Right lung (tissue), 2 donors: ENCODE measurements at regions not wholly inside any gene's neighbourhood (a gene's known extent, or its start where the extent isn't known, plus 50 kb on each side); places are given as distances from the start of the nearest gene placed in this dataset.

Source experiments
- DNase-seq, 2 donors: peaks; one replicate each; pipeline ENCODE4 v3.0.0-alpha.2; 2013

DNA sequence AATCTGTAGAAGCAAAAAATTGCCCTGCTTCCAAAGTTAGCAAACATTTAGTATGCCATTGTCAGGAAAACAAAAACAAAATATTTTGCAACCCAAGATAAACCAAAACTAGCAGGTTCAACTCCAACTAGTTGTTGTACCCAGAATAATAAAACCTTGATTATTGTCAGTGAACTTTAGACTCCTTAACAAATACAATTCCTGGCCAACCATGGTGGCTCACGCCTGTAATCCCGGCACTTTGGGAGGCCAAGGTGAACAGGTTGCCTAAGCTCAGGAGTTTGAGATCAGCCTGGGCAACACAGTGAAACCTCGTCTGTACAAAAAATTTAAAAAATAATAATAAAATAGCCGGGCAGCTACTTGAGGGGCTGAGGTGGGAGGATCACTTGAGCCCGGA, 53.6 kb upstream of the EPCAM start:
- no peak for DNase-seq

DNA sequence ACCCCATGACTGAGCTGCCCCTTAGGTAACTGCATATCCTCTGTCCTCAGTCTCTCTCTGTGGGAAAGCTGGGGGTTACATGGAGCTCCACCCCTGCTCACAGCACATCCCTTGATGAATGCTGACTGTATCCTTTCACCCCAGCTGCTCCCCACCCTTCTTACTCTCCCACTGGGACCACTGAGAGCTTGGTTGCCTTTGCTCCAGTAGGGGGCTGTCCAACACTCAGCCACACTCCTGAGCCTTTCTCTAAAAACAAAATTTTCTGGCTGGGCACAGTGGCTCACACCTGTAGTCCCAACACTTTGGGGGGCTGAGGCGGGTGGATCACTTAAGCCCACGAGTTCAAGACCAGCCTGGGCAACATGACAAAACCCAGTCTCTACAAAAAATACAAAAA, 55.4 kb upstream of the EPCAM start:
- DNase-seq, result no peak

DNA sequence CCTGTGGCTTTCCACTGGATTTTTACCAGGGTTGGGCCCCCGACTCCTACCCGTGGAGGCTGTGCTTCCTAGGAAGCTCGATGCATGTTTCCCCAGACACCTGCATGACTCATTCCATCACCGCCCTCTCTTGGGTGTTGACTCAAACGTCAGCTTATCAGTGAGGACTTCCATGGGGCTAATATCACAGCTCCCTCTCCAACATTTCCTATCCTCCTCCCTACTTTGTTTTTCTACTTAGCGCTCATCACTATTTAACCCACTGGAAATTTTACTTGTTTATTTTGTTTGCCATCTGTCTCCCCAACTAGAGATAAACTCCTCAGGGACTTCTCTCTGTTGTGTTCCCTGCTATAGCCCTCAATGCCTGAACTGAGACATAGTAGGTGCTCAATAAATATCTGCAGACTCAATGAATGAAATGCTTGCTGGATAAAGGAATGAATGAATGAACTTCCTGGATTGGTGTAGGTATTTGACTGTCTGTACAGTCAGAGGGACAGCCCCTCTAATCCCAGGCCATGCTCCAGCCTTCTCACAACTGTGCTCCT, 55.9 kb upstream of the EPCAM start:
- no peak for DNase-seq

DNA sequence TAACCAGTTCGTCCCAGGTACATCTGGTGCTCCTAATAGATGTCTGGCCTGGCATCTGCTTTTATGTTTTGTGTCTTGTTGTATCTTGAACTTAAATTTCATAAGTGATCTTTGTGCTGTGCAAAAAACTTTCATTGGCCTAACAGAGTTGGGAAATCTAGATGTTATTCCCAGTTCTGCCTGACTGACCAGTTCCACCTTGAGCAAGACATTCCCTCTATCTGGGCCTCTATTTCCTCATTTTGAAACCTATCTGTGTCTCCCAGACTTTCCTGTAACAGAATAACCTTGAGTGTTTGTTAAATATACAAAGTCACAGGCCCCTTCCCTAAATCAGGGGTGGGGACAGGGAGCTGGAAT, 56.6 kb upstream of the EPCAM start:
- no peak for DNase-seq

DNA sequence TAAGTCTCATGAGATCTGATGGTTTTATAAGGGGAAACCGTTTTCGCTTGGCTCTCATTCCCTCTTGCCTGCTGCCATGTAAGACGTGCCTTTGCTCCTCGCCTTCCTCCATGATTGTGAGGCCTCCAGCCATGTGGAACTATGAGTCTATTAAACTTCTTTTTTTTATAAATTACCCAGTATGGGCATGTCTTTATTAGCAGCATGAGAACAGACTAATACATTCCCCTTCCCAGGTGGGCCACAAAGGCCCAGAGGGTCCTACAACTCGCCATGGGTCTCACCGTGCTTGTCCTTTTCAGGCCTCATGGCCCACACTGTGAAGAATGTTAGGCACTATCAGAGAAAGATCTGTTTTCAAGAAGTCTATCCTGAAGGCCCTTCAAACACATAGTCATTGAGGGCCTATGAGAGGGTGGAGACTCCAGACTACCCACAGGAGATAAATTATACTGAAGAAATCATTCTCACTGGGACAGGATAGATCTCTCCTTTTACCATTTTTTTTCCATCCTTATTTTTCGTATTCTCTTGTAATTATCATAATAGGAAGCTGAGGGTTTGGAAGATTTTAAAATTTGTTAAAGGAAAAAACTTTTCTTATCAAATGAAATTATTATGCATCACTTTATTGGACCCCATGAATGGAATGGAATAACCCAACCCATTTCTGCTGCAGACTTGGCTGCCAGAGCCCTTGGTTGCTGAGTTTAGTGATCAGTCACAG, 57.2 kb upstream of the EPCAM start:
- no peak for DNase-seq

DNA sequence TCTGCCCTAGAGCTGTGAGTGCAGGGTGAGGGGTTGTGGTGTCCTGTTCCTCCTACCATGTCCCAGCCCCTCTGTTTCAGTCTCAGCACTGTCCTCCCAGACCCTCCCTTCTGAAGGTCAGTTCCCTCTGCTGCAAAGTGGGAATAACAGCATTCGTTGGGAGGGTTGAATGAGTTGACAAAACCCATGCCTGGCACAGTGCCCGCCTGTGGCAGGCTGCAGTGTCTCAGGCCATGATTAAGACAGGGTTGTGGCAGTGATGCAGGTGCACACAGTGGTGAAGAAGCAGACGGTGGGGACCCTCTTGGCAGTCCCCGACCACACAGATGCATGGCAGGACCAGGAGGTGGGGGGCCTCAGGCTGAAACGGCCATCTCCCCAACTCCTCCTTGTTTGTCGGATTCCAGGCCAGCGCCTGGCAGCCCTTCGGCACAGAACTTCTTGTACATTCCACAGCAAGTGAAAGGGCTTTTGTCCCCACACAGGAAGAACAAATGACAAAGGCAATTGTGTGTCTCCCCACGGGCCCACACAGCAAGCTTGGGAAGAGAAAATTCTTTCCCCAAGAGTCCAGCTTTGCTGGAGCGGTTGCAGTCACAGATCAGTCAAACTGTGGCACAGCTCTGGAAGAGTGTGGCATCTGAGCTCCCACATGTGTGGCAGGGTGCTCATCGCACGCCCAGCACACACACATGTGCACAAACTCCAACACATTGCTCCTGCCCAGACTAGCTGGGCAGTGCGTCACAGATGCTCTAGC, 58.1 kb upstream of the EPCAM start:
- peak; percentile 19 to 24 for DNase-seq

DNA sequence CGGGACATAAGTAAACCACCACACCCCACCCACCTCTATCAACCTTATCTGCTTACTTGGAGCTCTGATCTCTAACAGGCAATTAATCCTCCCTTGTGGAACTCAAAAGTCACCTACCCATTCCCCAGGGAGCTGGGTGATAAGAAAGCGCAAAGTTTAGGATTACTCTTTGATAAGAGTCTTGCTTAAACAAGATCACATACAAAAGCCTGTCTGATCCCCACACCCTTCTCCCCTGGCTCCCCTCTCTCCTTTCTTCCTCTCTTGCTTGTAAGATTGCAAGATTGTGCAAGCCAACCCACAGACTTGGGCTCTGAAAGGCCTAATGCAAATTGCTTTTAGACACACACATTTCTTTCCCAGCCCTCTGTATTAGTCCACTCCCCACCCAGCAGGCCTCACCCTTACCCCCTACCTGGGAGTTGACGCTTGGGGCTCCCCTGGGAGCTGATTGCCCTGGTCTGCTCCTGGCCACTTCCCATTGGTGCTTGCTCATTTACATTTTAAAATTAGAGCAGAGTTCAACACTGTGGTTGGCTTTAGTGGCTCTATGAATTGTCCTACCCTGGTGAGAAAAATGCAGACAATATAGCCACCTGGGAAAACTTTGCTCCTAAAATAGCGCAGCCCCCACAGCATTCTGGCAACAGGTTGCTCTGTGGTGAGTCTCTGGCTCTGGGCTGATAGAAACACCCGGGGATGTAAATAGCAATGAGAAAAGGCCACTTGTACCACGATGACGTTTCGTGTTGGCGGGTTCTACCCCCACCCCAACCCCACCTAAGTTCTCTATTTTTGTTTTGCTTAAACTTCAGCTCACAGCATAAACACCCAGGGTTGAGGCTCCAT, 58.9 kb upstream of the EPCAM start:
- DNase-seq, result peak; percentile 11 to 17

DNA sequence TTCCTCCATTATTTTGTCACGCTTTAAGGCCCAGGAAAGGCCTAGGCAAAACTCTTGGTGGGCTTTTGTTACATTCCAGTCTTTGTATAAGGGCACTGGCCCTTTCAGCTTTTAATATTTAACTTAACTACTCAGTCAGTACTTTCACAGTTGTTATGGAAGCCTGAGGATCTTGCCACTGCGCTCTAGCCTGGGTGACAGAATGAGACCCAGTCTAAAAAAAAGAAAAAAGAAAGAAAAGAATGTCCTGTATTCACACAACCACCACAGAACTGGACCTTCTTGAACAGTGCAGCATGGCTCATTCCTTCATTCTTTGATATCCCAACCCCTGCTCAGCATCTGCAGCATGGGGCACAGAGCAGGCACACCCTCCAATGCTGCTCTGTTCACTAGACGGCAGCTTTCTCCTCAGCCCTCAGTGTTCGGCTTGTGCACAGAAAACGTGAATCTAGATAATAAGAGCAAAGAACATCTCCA, 59.6 kb upstream of the EPCAM start:
- peak in 1 of 2 donors; percentile 9 for DNase-seq

DNA sequence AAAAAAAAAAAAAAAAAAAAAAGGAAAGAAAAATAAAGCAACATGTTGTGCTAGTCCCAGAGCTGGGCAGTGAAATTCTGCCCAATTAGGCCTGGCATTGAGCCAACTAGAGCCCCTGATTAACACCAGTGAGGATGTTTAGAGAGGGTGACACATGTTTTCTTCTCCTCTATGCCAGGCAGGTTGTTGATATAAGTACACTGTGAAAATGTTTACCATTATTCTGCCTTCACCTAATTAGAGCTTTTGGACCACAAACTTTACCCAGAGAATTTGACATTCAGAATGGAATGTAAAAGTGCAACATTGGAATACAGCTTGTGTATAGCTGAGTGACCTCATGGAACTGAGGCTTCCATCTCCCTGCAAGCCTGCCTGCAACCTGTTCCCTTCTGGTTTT, 62.0 kb upstream of the EPCAM start:
- peak; percentile 12 to 16 for DNase-seq

DNA sequence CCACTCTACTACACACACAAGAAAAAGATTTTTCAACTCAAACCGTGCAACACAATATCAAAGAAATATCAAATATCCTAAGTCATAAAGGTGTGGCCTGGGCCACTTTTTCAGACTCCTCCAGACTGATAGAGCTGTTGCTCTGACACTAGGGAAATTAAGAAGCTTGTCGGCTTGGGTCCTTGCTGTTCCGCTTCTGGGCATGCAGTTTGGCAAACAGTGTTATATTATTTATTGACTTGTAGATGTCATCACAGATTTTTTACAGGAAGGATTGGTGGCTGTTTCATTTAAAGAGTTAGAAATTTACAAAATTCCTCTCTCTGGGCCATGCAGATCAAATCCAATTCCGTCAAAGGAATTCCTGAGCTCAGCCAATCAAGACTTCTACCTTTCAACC, 64.5 kb upstream of the EPCAM start:
- DNase-seq, result no peak

DNA sequence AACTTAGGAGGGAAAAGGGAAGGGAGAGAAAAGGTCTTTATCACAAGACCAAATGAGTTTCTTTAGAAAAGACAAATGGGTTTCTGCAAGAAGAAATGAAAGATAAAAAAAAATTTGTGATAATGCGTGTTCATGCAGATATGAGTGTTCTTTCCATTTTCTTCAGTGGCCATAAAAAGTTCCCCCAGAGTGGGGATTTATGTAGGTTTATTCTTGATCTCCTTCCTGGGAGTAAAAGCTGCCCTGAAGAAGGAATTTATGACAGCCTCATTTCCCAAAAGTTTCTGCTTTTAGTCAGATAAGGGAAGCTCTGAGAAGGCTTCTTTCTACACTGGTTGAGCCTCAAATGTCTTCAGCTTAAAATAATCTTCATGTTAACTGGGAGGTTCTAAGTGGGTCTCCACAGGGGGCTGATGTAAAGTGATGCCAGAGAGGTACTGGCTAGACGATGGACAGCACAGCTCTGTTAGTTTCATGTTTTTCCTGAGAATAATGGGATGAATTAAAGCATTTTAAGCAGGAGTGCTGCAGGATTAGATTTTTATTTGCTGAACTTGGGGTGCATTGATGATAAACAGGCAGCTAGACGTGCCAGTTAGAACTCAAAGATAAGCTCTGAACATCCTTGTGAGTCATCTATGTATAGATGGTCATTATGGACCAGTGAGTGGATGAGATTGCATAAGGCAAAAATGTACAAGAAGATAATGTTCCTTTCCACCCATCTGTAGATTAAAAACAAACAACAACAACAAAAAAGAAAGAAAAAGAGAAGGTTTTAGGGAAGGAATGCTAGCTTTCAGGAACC, 65.6 kb upstream of the EPCAM start:
- no peak for DNase-seq

DNA sequence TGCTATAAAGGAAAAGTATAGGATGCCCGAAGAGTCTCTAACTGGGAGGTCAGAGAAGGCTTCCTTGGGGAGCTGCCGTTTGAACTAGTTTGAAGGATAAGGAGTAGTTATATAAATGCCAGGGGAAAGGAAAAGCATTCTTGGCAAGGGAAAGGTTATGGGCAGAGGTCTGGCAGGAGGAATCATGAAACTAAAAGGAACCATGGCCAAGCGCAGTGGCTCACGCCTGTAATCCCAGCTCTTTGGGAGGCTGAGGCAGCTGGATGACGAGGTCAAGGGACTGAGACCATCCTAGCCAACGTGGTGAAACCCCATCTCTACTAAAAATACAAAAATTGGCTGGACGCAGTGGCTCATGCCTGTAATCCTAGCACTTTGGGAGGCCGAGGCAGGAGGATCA, 66.8 kb upstream of the EPCAM start:
- no peak for DNase-seq

DNA sequence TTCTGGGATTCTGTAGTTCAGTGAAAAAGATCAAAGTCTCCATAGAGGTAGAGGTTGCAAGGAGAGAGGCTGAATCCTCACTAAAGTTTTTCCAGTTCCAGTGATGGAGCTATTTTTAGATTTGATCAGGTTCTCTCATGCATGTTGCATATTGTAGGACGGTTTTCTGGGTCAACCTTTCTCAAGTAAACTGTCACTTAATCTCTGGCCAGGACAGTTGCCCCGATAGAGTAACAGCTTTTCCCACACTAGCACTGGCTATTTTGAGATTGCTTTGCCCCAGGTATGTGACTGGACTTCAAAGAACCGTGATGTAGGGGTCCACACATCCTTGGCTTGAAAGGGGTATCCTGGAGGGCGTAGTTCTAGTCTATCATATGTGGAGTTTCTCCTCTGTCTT, 67.4 kb upstream of the EPCAM start:
- no peak for DNase-seq

DNA sequence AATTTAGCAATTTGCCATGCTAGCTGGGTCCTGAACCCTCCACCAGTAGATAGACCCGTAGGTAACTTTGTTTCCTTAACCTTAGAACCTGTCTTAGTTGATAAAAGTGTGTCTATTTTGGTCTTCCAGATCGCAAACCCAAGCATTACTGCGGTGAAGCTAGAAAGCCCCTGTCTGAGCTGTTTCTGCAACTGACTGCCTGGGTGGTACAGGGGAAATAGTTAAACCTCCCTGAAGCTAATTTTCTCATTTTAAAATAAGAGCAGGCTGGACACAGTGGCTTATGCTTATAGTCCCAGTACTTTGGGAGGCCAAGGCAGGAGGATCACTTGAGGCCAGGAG, 67.9 kb upstream of the EPCAM start:
- DNase-seq, result no peak

DNA sequence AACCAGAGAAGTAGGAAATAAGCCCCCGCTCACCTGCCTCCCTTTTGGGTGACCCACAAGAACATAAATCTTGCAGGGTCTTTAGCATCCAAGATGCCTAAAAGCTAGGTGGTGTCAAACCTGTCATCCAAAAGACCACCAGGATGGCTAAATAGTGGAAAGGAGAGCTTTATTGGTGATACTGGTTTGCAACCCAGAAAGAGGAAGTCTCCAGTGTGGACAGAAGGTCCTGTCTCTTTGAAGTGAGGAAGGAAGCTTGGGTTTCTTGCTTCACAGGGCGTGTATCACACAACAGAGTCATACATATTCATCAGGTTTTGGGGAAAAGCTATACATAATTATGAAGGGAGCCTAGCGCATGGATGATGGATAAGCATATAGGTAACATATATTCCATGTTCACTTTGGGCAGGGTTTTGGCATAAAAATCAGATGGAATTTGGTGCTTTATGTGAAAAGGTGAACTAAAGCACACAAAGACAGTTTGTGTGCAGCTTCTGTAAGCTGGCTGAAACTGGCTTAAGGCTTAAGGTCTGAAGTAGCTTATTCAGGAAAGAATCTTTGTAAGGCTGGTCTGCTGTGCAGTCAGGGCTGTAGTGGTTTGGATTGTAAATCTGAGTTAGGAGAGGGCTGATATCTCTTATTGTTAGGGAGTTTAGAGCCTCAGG, 68.4 kb upstream of the EPCAM start:
- DNase-seq, result no peak

DNA sequence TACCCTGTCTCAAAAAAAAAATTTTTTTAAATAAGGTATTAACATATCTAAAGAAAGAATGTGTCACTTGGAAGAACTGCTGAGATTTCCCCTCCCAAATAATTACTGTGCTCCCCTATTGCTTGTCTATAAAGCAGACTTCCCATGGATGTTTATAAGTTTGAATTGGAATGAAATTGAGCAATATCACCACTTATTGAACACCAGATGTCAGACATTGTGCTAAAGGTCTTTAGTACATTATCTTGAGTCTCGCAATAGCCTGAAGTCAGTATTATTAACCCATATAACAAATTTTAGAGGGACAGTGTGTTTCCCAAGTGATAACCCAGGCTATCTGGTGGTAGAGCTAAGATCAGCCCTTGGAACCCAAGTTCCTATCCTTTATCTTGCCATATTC, 69.0 kb upstream of the EPCAM start:
- DNase-seq, result no peak

DNA sequence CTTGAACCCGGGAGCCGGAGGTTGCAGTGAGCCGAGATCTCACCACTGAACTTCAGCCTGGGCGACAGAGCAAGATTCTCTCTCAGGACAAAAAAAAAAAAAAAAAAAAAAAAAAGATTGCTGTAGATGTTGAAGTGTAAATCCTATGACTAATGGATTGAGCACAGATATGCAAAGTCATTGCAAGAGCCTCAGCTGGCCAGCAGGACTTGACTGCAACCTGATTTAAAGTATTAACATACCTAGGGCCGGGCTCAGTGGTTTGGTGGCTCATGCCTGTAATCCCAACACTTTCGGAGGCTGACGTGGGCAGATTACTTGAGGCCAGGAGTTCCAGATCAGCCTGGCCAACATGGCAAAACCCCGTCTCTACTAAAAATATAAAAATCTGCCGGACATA, 69.6 kb upstream of the EPCAM start:
- DNase-seq, result no peak

DNA sequence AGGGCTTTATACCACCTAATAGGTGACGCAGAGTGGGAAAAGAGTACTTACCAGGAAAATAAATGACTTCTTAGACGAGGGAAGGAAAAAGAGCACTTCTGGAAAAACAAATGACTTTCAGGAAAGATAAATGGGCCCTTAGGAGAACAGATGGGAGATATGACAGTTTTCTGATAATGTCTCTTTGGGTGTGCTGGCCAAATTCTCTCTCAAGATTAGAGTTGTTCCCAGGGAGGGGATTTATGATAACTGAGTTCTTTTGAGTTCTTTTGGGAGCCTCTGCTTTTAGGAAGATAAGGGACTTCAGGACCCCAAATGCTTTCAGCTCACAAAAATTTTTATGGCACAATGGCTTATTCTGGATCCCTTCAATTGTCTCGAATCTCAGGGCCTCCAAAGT, 70.3 kb upstream of the EPCAM start:
- no peak for DNase-seq

DNA sequence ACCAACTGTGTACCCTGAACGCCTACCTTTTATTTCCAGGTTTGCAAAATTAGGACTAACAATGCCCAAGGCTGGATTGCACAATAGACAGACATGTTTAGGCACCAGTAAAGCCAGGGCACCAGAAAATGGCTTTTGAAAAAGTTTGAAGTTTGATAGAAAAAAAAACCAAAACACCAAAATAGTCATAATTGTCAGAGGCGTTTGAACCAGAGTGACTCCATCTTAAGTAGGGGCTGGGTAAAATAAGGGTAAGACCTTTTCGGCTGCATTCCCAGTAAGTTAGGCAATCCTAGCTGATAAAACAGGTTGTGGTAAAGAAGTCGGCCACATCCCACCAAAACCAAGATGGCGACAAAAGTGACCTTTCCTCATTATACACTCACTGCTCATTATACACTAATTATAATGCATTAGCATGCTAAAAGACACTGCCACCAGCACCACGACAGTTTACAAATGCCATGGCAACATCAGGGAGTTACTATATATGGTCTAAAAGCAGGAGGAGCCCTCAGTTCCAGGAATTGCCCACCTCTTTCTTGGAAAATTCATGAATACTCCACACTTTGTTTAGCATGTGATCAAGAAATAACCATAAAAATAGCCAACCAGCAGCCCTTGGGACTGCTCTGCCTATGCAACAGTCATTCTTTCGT, 71.2 kb upstream of the EPCAM start:
- DNase-seq, result no peak

DNA sequence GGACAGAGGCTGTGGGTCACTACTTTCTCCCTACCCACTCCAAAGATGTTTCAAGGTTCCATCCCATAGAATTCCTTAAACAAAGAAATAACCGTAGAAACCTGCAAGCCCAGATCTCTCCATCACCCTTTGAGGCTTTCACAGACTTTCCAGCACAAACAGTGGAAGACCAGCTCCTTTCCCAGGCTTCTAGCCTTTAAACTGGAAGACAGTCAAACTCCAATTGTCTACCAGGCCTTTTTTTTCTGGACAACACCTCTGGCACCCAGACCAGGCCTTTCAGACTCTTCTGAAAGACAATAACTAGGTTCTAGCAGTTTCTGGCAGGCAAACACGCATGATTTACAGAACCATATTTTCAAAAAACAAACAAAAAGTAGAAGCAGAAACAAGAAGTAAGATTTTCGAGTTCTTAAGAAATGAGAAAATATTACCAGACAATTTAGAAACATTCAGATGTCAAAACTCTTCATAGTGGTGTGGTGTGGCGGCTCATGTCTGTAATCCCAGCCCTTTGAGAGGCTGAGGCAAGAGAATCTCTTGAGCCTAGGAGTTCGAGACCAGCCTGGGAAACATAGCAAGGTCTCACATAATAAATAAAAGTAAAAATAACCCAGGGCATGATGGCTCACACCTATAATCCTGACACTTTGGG, 73.0 kb upstream of the EPCAM start:
- no peak for DNase-seq
